GM23338 (cell line): ENCODE measurements at regions not wholly inside any gene's neighbourhood (a gene's known extent, or its start where the extent isn't known, plus 50 kb on each side); places are given as distances from the start of the nearest gene placed in this dataset.

Experiments
- ATAC-seq: fragments of 200-7000 bp; cut with Tn5 transposase; 3 replicates; pipeline ENCODE4 v1.9.1; 2020
- DNase-seq: peaks from one replicate; pipeline ENCODE4 v3.0.0-alpha.2; 2015; ENCODE audit warnings: low spot score
- H2AFZ ChIP-seq: fragments of 200-600 bp; sonication (generic); 2 replicates; pipeline ENCODE4 v1.8.0; 2016; ENCODE audit warnings: antibody characterized with exemption, mild to moderate bottlenecking, moderate library complexity
- H3F3A ChIP-seq: fragments of 200-600 bp; sonication (generic); replicated peaks from 2 replicates; pipeline ENCODE4 v1.8.0; 2017; ENCODE audit warnings: antibody characterized with exemption, mixed run types, low read depth
- H3K27ac ChIP-seq: fragments of 200-600 bp; sonication (generic); 2 replicates; pipeline ENCODE4 v1.6.1; 2016; ENCODE audit warnings: low read depth
- H3K27me3 ChIP-seq: fragments of 200-600 bp; sonication (generic); 2 replicates; pipeline ENCODE4 v1.8.0; 2016; ENCODE audit warnings: mild to moderate bottlenecking, mixed run types, moderate library complexity; ENCODE audit not compliant: insufficient read depth
- H3K36me3 ChIP-seq: fragments of 200-600 bp; sonication (generic); 2 replicates; pipeline ENCODE4 v1.8.0; 2016; ENCODE audit warnings: mild to moderate bottlenecking; ENCODE audit not compliant: insufficient read depth
- H3K4me1 ChIP-seq: fragments of 200-600 bp; sonication (generic); 2 replicates; pipeline ENCODE4 v1.8.0; 2016; ENCODE audit warnings: mild to moderate bottlenecking, moderate library complexity; ENCODE audit not compliant: insufficient read depth
- H3K4me2 ChIP-seq: fragments of 200-600 bp; sonication (generic); 2 replicates; pipeline ENCODE4 v1.7.1; 2017; ENCODE audit warnings: mixed run types
- H3K4me3 ChIP-seq: fragments of 200-600 bp; sonication (generic); 2 replicates; pipeline ENCODE4 v1.6.1; 2016; ENCODE audit warnings: mixed run types
- H3K79me2 ChIP-seq: fragments of 200-600 bp; sonication (generic); replicated peaks from 2 replicates; pipeline ENCODE4 v1.8.0; 2017; ENCODE audit warnings: mild to moderate bottlenecking; ENCODE audit not compliant: insufficient read depth
- H3K9me2 ChIP-seq: fragments of 200-600 bp; sonication (generic); 2 replicates; pipeline ENCODE4 v1.8.0; 2017; ENCODE audit not compliant: insufficient read depth
- H4K20me1 ChIP-seq: fragments of 200-600 bp; sonication (generic); replicated peaks from 2 replicates; pipeline ENCODE4 v1.8.0; 2017; ENCODE audit warnings: mild to moderate bottlenecking; ENCODE audit not compliant: insufficient read depth
- H3K27ac Mint-ChIP-seq: 2 replicates; pipeline ENCODE4 v1.8.0; 2020; ENCODE audit warnings: inconsistent platforms, mild to moderate bottlenecking, moderate library complexity, mixed read lengths
- H3K27me3 Mint-ChIP-seq: 3 replicates; pipeline ENCODE4 v1.8.0; 2022; ENCODE audit warnings: low read depth, mild to moderate bottlenecking, moderate library complexity, mixed read lengths, inconsistent platforms; ENCODE audit not compliant: insufficient read depth, poor library complexity
- H3K36me3 Mint-ChIP-seq: 3 replicates; pipeline ENCODE4 v1.8.0; 2021; ENCODE audit warnings: low read depth, mild to moderate bottlenecking, inconsistent platforms, moderate library complexity, mixed read lengths
- H3K4me1 Mint-ChIP-seq: 3 replicates; pipeline ENCODE4 v1.8.0; 2020; ENCODE audit warnings: mild to moderate bottlenecking, inconsistent platforms, mixed read lengths
- H3K4me3 Mint-ChIP-seq: 3 replicates; pipeline ENCODE4 v1.8.0; 2021; ENCODE audit warnings: moderate library complexity, mild to moderate bottlenecking, inconsistent platforms, mixed read lengths
- H3K9me3 Mint-ChIP-seq: 3 replicates; pipeline ENCODE4 v1.8.0; 2020; ENCODE audit warnings: moderate library complexity, mild to moderate bottlenecking, inconsistent platforms, mixed read lengths
- CREB1 ChIP-seq: fragments of 250-450 bp; sonication (Bioruptor Pico); IDR thresholded peaks from 2 replicates; pipeline ENCODE4 v1.5.0; 2020; ENCODE audit warnings: low read depth, mild to moderate bottlenecking, moderate library complexity
- CTCF ChIP-seq, 2 experiments: fragments of 200-600 bp in 1 of 2; sonication (generic) in 1 of 2; conservative IDR thresholded peaks; 2 replicates each; pipeline versions ENCODE4 v1.5.1 to v1.6.1; 2016 to 2017; ENCODE audit warnings: antibody characterized with exemption in 2 of 2, low read depth in 2 of 2, mild to moderate bottlenecking in 2 of 2, moderate library complexity in 1 of 2
- ETS1 ChIP-seq: IDR thresholded peaks from 2 replicates; pipeline ENCODE4 v1.6.1; 2016; ENCODE audit warnings: antibody characterized with exemption
- EZH2 ChIP-seq: fragments of 200-600 bp; sonication (generic); IDR thresholded peaks from one replicate; pipeline ENCODE4 v1.8.0; 2017; ENCODE audit warnings: antibody characterized with exemption, mild to moderate bottlenecking, low read depth; ENCODE audit not compliant: unreplicated experiment
- EZH2phosphoT487 ChIP-seq: fragments of 200-600 bp; sonication (generic); IDR thresholded peaks from one replicate; pipeline ENCODE4 v1.8.1; 2018; ENCODE audit warnings: antibody characterized with exemption; ENCODE audit not compliant: unreplicated experiment
- JUNB ChIP-seq: IDR thresholded peaks from one replicate; pipeline ENCODE4 v1.6.1; 2016; ENCODE audit warnings: antibody characterized with exemption; ENCODE audit not compliant: unreplicated experiment
- NANOG ChIP-seq: IDR thresholded peaks from 2 replicates; pipeline ENCODE4 v1.6.1; 2016; ENCODE audit warnings: antibody characterized with exemption, borderline replicate concordance
- POLR2AphosphoS5 ChIP-seq: IDR thresholded peaks from 2 replicates; pipeline ENCODE4 v1.6.1; 2016; ENCODE audit warnings: antibody characterized with exemption, low read depth
- REST ChIP-seq: IDR thresholded peaks from one replicate; pipeline ENCODE4 v1.6.1; 2018; ENCODE audit warnings: antibody characterized with exemption; ENCODE audit not compliant: unreplicated experiment
- STAT1 ChIP-seq: IDR thresholded peaks from one replicate; pipeline ENCODE4 v1.6.1; 2016; ENCODE audit warnings: antibody characterized with exemption; ENCODE audit not compliant: unreplicated experiment
- ZNF114 ChIP-seq: fragments of 250-450 bp; sonication (Bioruptor Pico); IDR thresholded peaks from 2 replicates; pipeline ENCODE4 v1.5.0; 2020; ENCODE audit warnings: mild to moderate bottlenecking, moderate library complexity
- ZNF331 ChIP-seq: fragments of 250-450 bp; sonication (Bioruptor Pico); IDR thresholded peaks from 2 replicates; pipeline ENCODE4 v1.5.0; 2020; ENCODE audit warnings: low read depth, mild to moderate bottlenecking, moderate library complexity
- ZNF462 ChIP-seq: fragments of 250-450 bp; sonication (Bioruptor Pico); IDR thresholded peaks from 2 replicates; pipeline ENCODE4 v1.5.0; 2020; ENCODE audit warnings: mild to moderate bottlenecking, moderate library complexity

- no peak overlapping the region for H3K27ac Mint-ChIP-seq
- no peaks in the 10 kb centered on the region for H3K36me3 Mint-ChIP-seq
- Histone ChIP-seq H3K4me1 (no peaks in the 10 kb centered on the region), H2AFZ (no peak overlapping the region), H3K4me3 (no peak overlapping the region), H3K9me2 (peaks cover 10% of the 10 kb centered on the region; the same call in 1 of the 2 replicates), H3K27me3 (no peaks in the 10 kb centered on the region), H3K36me3 (no peaks in the 10 kb centered on the region), H3K79me2 (no peaks in the 10 kb centered on the region), H3K27ac (no peak overlapping the region), H4K20me1 (no peaks in the 10 kb centered on the region), H3F3A (no peaks in the 10 kb centered on the region), H3K4me2 (no peak overlapping the region)
- H3K4me3 Mint-ChIP-seq, result no peak overlapping the region
- TF ChIP-seq ZNF462 (CRISPR knock-in tag), result no peak
- no peak for TF ChIP-seq ZNF331 (CRISPR knock-in tag)
- no peak for TF ChIP-seq EZH2phosphoT487
- TF ChIP-seq POLR2AphosphoS5, result no peak
- no peak for TF ChIP-seq CREB1 (CRISPR knock-in tag)
- no peak for TF ChIP-seq STAT1
- no peak for TF ChIP-seq CTCF (conservative IDR thresholded peaks at IDR 0.05; ENCODE audit: low read depth in 2 of 2)
- no peak for TF ChIP-seq JUNB
- no peak for TF ChIP-seq EZH2
- TF ChIP-seq REST, result no peak
- TF ChIP-seq ZNF114 (CRISPR knock-in tag), result no peak
- TF ChIP-seq ETS1, result no peak
- TF ChIP-seq NANOG, result no peak
- no peak for ATAC-seq
- DNase-seq, result no peak
- peaks cover 2% of the 10 kb centered on the region for H3K27me3 Mint-ChIP-seq
- peaks cover 4% of the 10 kb centered on the region; the same call in 2 of the 3 replicates for H3K9me3 Mint-ChIP-seq
- H3K4me1 Mint-ChIP-seq, result no peaks in the 10 kb centered on the region
These were observed 116.6 kb upstream of the HTR1E start for GRCh38 chr6:86820750-86821149.
